ENCODE measurements at regions not wholly inside any gene's neighbourhood (a gene's known extent, or its start where the extent isn't known, plus 50 kb on each side); places are given as distances from the start of the nearest gene placed in this dataset.

DNA sequence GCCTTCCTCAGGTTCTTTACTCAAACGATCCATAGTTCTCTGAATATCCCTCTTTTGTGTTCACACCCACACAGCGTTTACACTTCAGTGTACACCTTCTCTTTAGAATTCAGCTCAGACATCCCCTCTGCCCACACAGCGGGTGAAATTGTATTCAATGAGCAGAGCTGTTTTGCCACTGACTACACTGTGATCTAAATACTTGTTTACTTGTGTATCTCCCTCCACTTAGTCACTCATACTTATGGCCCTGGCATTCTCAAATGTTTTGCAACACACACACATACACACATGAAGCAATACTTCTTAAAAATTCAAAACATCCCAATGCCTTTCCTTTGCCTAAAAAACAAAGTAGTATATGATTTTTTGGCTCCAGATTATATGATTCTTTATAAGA lies 297.1 kb downstream of the TMX3 start:
- TF ChIP-seq CTCF (IDR thresholded peaks at IDR 0.05; ENCODE audit: low read depth, low read length, missing control alignments) = no peak
- in situ Hi-C loops (cut with HindIII; ENCODE audit: low sequenced_read_pairs) = no loop called here
- H3K4me3 ChIP-seq (ENCODE audit: low read depth, low read length) = no peak overlapping the region
- no peak for DNase-seq (ENCODE audit: low read depth)

- DNase-seq (ENCODE audit: low read depth) = no peak
- no peak for TF ChIP-seq CTCF (IDR thresholded peaks at IDR 0.05; ENCODE audit: low read depth, low read length, missing control alignments)
- H3K4me3 ChIP-seq (ENCODE audit: low read depth, low read length) = no peak overlapping the region
- in situ Hi-C loops (cut with HindIII; ENCODE audit: low sequenced_read_pairs) = no loop called here
Measured at GRCh38 chr18:68417166-68417799, 297.6 kb downstream of the TMX3 start.

DNA sequence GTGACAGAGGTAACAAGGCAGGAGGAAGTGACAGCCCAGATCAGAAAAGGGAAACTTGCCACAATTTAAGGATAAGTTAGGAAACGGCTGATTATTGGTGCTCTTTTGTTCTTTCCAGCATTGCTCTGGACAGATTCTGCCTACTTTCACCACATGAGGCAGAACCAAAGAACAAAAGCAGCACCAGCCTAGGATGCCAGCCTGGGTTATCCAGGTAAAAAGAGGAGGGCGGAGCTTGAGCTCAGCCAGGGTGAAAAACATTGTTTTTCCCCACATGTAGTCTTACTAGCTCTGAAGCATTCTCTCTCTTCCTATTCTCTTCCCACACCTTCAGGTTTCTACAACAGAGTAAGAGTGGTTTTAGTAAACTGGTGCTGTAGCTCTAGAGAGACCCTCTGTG lies 300.5 kb downstream of the TMX3 start:
- no peak for TF ChIP-seq CTCF (IDR thresholded peaks at IDR 0.05; ENCODE audit: low read depth, low read length, missing control alignments)
- in situ Hi-C loops (cut with HindIII; ENCODE audit: low sequenced_read_pairs) = no loop called here
- H3K4me3 ChIP-seq (ENCODE audit: low read depth, low read length) = no peak overlapping the region
- no peak for DNase-seq (ENCODE audit: low read depth)

GRCh38 chr18:68409576-68409975 lies 305.3 kb downstream of the TMX3 start:
- in situ Hi-C loops (cut with HindIII; ENCODE audit: low sequenced_read_pairs) = no loop called here
- no peak for TF ChIP-seq CTCF (IDR thresholded peaks at IDR 0.05; ENCODE audit: low read depth, low read length, missing control alignments)
- H3K4me3 ChIP-seq (ENCODE audit: low read depth, low read length) = no peak overlapping the region
- no peak for DNase-seq (ENCODE audit: low read depth)

DNA sequence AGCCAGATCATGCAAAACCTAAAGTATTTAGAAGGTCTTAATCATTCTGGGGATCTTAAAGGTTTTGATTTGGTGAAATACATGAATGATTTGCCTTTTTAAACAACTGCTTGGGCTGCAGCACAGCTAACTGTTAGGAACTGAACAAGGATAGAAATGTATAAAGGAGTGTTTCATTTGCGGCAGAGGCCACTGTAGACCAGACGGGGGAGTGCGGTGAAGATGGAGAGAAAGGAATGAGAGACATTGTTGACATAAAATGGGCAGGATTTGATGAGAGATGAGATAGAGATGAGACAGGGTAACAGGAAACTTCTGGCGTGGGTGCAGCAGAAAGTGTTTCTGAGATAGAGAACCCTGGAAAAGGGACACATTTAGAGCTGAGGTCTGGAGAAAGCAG lies 308.1 kb downstream of the TMX3 start:
- no peak overlapping the region for H3K4me3 ChIP-seq (ENCODE audit: low read depth, low read length)
- in situ Hi-C loops (cut with HindIII; ENCODE audit: low sequenced_read_pairs) = no loop called here
- no peak for TF ChIP-seq CTCF (IDR thresholded peaks at IDR 0.05; ENCODE audit: low read depth, low read length, missing control alignments)
- DNase-seq (ENCODE audit: low read depth) = no peak

DNA sequence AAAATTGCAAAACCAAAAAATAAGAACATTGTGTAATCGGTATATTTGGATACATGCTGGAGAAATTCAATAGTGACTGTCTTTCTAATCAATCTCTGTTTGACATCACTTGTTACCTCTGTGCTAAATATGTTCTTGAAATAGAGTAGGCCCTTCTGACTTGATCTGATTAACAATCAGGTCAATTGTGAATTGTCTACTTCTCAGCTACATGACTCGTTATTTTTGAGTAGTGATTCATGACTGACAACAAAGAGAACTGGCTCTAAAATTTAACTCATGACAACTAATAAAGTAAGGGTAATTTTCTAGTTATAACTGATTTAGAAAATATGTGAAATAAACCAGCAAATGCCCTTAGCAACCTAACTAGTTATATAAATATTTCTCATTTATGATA lies 312.1 kb downstream of the TMX3 start:
- DNase-seq (ENCODE audit: low read depth) = no peak
- H3K4me3 ChIP-seq (ENCODE audit: low read depth, low read length) = no peak overlapping the region
- in situ Hi-C loops (cut with HindIII; ENCODE audit: low sequenced_read_pairs) = no loop called here
- TF ChIP-seq CTCF (IDR thresholded peaks at IDR 0.05; ENCODE audit: low read depth, low read length, missing control alignments) = no peak

Data from astrocyte of the cerebellum (primary cell).